Spleen (tissue), 7 donors: ENCODE measurements at regions not wholly inside any gene's neighbourhood (a gene's known extent, or its start where the extent isn't known, plus 50 kb on each side); places are given as distances from the start of the nearest gene placed in this dataset.
"Not testable (repeated sequence)": the region's sequence is repeated elsewhere in the genome, so short reads cannot be mapped to it uniquely, and the experiment has no call there.

ENCODE experiments used
- POLR2A ChIP-seq, 3 donors: fragments of 450-650 bp; IDR thresholded peaks; one replicate each; pipeline ENCODE4 v1.5.1; 2017; ENCODE audit warnings: antibody characterized with exemption in 3 of 3, mild to moderate bottlenecking in 1 of 3
- TF ChIP-seq, protein P1 (sequence below), 11 experiments: fragments of 200-600 bp in 7 of 11; fragments of 450-650 bp in 4 of 11; sonication (generic) in 4 of 11; IDR thresholded peaks in 8 of 11; conservative IDR thresholded peaks in 3 of 11; 1 replicate in 7 of 11; 2 replicates in 4 of 11; pipeline versions ENCODE4 v1.4.0 to v1.8.0; 2016 to 2021; ENCODE audit warnings: antibody characterized with exemption in 11 of 11, inconsistent platforms in 4 of 11, mild to moderate bottlenecking in 1 of 11
- donor health status: DM: no; HTN: no; CAD: no; lungs with moderate emphysema.
- donor health status: DM: no; HTN: no; CAD: no.
- donor health status: DM: no; HTN: no; CAD: no.

DNA sequence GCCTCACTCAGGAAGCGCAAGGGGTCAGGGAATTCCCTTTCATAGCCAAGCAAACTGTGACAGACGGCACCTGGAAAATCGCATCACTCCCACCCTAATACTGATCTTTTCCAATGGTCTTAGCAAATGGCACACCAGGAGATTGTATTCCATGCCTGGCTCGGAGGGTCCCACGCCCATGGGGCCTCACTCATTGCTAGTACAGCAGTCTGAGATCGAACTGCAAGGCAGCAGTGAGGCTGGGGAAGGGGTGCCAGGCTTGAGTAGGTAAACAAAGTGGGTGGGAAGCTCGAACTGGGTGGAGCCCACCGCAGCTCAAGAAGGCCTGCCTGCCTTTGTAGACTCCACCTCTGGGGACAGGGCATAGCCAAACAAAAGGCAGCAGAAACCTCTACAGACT, 626.0 kb upstream of the ST8SIA4 start:
- TF ChIP-seq, protein P1, sequence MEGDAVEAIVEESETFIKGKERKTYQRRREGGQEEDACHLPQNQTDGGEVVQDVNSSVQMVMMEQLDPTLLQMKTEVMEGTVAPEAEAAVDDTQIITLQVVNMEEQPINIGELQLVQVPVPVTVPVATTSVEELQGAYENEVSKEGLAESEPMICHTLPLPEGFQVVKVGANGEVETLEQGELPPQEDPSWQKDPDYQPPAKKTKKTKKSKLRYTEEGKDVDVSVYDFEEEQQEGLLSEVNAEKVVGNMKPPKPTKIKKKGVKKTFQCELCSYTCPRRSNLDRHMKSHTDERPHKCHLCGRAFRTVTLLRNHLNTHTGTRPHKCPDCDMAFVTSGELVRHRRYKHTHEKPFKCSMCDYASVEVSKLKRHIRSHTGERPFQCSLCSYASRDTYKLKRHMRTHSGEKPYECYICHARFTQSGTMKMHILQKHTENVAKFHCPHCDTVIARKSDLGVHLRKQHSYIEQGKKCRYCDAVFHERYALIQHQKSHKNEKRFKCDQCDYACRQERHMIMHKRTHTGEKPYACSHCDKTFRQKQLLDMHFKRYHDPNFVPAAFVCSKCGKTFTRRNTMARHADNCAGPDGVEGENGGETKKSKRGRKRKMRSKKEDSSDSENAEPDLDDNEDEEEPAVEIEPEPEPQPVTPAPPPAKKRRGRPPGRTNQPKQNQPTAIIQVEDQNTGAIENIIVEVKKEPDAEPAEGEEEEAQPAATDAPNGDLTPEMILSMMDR (IDR thresholded peaks at IDR 0.05 in 8 of 11, conservative IDR thresholded peaks at IDR 0.05 in 3 of 11) = not testable (repeated sequence)
- TF ChIP-seq POLR2A (IDR thresholded peaks at IDR 0.05) = not testable (repeated sequence)
